ENCODE measurements at regions not wholly inside any gene's neighbourhood (a gene's known extent, or its start where the extent isn't known, plus 50 kb on each side); places are given as distances from the start of the nearest gene placed in this dataset.

- Histone ChIP-seq H3K36me3 (ENCODE audit: control insufficient read depth, insufficient read depth, low read length) (no peaks in the 10 kb centered on the region), H4K8ac (ENCODE audit: low read depth in 2 of 2, low read length in 2 of 2) (no peak overlapping the region), H3K18ac (ENCODE audit: low read depth, low read length) (no peak overlapping the region), H3K4me2 (ENCODE audit: low read depth, low read length) (no peak overlapping the region), H3K27me3 (ENCODE audit: control insufficient read depth, insufficient read depth, low read length) (no peaks in the 10 kb centered on the region), H3K56ac (ENCODE audit: extremely low read depth, insufficient read depth, low read length) (no peak overlapping the region), H2BK20ac (ENCODE audit: low read depth, low read length) (no peak overlapping the region), H2BK120ac (ENCODE audit: low read depth, low read length) (no peak overlapping the region), H4K91ac (ENCODE audit: insufficient read depth, low read depth, low read length) (no peak overlapping the region), H4K5ac (ENCODE audit: low read depth, low read length) (no peak overlapping the region), H2BK15ac (ENCODE audit: low read depth, low read length) (no peak overlapping the region), H3K4ac (ENCODE audit: low read depth, low read length) (no peak overlapping the region), H2AK5ac (ENCODE audit: low read depth, low read length) (no peak overlapping the region), H3K23ac (ENCODE audit: low read depth, low read length) (no peak overlapping the region), H3K9me3 (ENCODE audit: control insufficient read depth, insufficient read depth, low read length) (no peaks in the 10 kb centered on the region), H3K14ac (replicated peaks; ENCODE audit: low read depth, low read length) (no peak overlapping the region), H3K9ac (ENCODE audit: low read depth, low read length) (no peak overlapping the region), H3K9me1 (ENCODE audit: insufficient read depth, low read length) (no peaks in the 10 kb centered on the region), H3K79me1 (ENCODE audit: low read depth in 1 of 2, low read length in 2 of 2) (no peaks in the 10 kb centered on the region), H3K27ac (ENCODE audit: insufficient read depth, low read length) (no peak overlapping the region), H2AK9ac (replicated peaks; ENCODE audit: low read depth, low read length, poor library complexity) (no peak overlapping the region), H4K20me1 (ENCODE audit: insufficient read depth, low read length) (no peaks in the 10 kb centered on the region), H3K4me1 (ENCODE audit: control insufficient read depth, insufficient read depth, low read length) (no peaks in the 10 kb centered on the region), H3K4me3 (ENCODE audit: insufficient read depth, low read depth, low read length) (no peak overlapping the region), H2AFZ (replicated peaks; ENCODE audit: low read length, poor library complexity) (no peak overlapping the region), H2BK5ac (ENCODE audit: low read depth, low read length, poor library complexity, severe bottlenecking) (no peak overlapping the region)
- no TSS peak for BruUV-seq (replicated peaks)
- DNase-seq (no peak), ATAC-seq (ENCODE audit: low read depth) (no peak)
- no CpG with 5 or more reads among the region's 1 CpG for WGBS, 2 experiments (ENCODE audit: extremely low coverage in 2 of 2, insufficient read length in 1 of 2)
- dilution Hi-C loops (cut with HindIII; ENCODE audit: low sequenced_read_pairs, unreplicated experiment) (no loop called here), in situ Hi-C loops (cut with MboI; ENCODE audit: low sequenced_read_pairs) (no loop called here), intact Hi-C loops (cut with micrococcal nuclease) (no loop called here)
- TF ChIP-seq BHLHE40 (IDR thresholded peaks at IDR 0.05; ENCODE audit: low read depth, low read length) (no peak), CEBPB (IDR thresholded peaks at IDR 0.05; ENCODE audit: low read depth, low read length) (no peak), CTCF (conservative IDR thresholded peaks at IDR 0.05; ENCODE audit: low read depth, low read length) (no peak), SMC3 (IDR thresholded peaks at IDR 0.05; ENCODE audit: low read depth, low read length) (no peak), CHD1 (IDR thresholded peaks at IDR 0.05; ENCODE audit: low read depth, low read length) (no peak), RAD21 (IDR thresholded peaks at IDR 0.05; ENCODE audit: low read length) (no peak), MAZ (IDR thresholded peaks at IDR 0.05; ENCODE audit: borderline replicate concordance, low read depth, low read length) (no peak), USF2 (IDR thresholded peaks at IDR 0.05; ENCODE audit: low read depth, low read length) (no peak), FOS (IDR thresholded peaks at IDR 0.05; ENCODE audit: low read depth, low read length) (no peak), MAFK (IDR thresholded peaks at IDR 0.05; ENCODE audit: low read depth, low read length) (no peak), POLR2A (IDR thresholded peaks at IDR 0.05; ENCODE audit: low read depth, low read length) (no peak), RFX5 (IDR thresholded peaks at IDR 0.05; ENCODE audit: low read depth, low read length) (no peak), ELK1 (IDR thresholded peaks at IDR 0.05; ENCODE audit: borderline replicate concordance, low read depth, low read length) (no peak), NFE2L2 (IDR thresholded peaks at IDR 0.05; ENCODE audit: low read depth, low read length) (no peak), RCOR1 (IDR thresholded peaks at IDR 0.05; ENCODE audit: insufficient replicate concordance, low read length) (no peak)
- CTCF ChIA-PET, result no interaction called here
- POLR2A ChIA-PET (ENCODE audit: unreplicated experiment), result no interaction called here
These were observed 339.8 kb upstream of the EPHA4 start for GRCh38 chr2:221911890-221912289.
